ENCODE measurements at regions not wholly inside any gene's neighbourhood (a gene's known extent, or its start where the extent isn't known, plus 50 kb on each side); places are given as distances from the start of the nearest gene placed in this dataset.

DNA sequence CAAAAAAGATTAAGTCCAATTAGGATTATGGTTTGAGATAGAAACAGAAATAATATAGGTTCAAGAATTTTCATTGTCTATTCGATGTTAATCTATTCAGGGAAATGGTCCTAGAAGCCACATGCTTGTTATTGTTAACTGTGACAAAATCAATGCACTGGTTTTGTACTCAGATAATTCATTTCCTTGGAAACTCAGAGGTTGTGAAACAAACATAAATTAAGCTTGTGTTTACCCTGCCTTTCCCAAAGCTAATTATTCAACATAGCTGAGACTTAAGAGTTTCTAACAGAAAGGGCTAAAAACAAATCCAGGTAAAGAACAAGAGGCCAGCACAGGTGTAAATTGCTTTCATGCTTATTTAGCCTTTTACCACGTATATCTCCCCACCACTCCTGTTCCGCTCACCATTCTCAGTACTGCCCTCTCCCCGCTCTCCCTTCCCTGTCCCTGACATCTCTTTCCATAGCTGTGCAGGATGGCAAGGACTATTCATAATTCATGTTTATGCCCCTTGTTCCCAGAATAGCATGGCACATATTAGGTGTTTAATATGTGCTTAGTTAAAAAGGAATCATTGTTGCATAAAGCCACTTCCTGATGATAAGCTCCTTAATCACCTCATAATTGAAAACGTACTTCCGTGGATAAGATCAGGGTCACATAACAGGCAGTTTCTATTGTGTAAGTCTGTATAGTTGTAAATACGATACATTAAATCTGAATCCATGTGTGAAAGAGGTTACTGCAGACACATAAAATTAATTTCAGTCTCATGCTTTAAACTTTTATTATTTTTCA lies 131.8 kb upstream of the USP15 start:
- TF ChIP-seq TAF1 (IDR thresholded peaks at IDR 0.05; ENCODE audit: low read depth, low read length) (no peak), POLR2AphosphoS5 (IDR thresholded peaks at IDR 0.05; ENCODE audit: low read depth, low read length) (no peak)
